WTC11 (cell line): ENCODE measurements at regions not wholly inside any gene's neighbourhood (a gene's known extent, or its start where the extent isn't known, plus 50 kb on each side); places are given as distances from the start of the nearest gene placed in this dataset.
"Not testable (repeated sequence)": the region's sequence is repeated elsewhere in the genome, so short reads cannot be mapped to it uniquely, and the experiment has no call there.

Source experiments
- ATAC-seq: fragments of 200-7000 bp; cut with Tn5 transposase; 2 replicates; pipeline ENCODE4 v1.10.0; 2021; ENCODE audit warnings: mild to moderate bottlenecking, moderate library complexity
- CTCF ChIA-PET: fragments of 300-600 bp; sonication (Branson Sonifier 250); formaldehyde crosslinking; loops from one replicate; lab custom pipeline; 2021; ENCODE audit warnings: antibody characterized with exemption; lab: Charles Lee
- POLR2A ChIA-PET: fragments of 350-600 bp; sonication (Branson Sonifier 250); formaldehyde crosslinking; loops from one replicate; lab custom pipeline; 2021; ENCODE audit warnings: antibody characterized with exemption; lab: Charles Lee
- DNase-seq: peaks from one replicate; pipeline ENCODE4 v3.0.0; 2021; ENCODE audit warnings: low spot score
- H3K27ac Mint-ChIP-seq: 2 replicates; pipeline ENCODE4 v1.8.0; 2021; ENCODE audit warnings: mixed read lengths
- H3K27me3 Mint-ChIP-seq: 2 replicates; pipeline ENCODE4 v1.8.0; 2021; ENCODE audit warnings: low read depth, mild to moderate bottlenecking, moderate library complexity, mixed read lengths
- H3K36me3 Mint-ChIP-seq: 2 replicates; pipeline ENCODE4 v1.8.0; 2021; ENCODE audit warnings: mixed read lengths
- H3K4me1 Mint-ChIP-seq: 2 replicates; pipeline ENCODE4 v1.8.0; 2022; ENCODE audit warnings: mixed read lengths
- H3K4me3 Mint-ChIP-seq: 2 replicates; pipeline ENCODE4 v1.8.0; 2021; ENCODE audit warnings: mild to moderate bottlenecking, moderate library complexity, mixed read lengths
- H3K9me3 Mint-ChIP-seq: 2 replicates; pipeline ENCODE4 v1.8.0; 2021; ENCODE audit warnings: mixed read lengths

- CTCF ChIA-PET, H3K36me3 Mint-ChIP-seq, H3K27me3 Mint-ChIP-seq, ATAC-seq, H3K27ac Mint-ChIP-seq, DNase-seq, H3K4me3 Mint-ChIP-seq, H3K9me3 Mint-ChIP-seq, H3K4me1 Mint-ChIP-seq, POLR2A ChIA-PET: not testable (repeated sequence)
These were observed 118.3 kb downstream of the LRRC37A3 start for GRCh38 chr17:64800987-64801386.

- H3K9me3 Mint-ChIP-seq, H3K27me3 Mint-ChIP-seq, H3K36me3 Mint-ChIP-seq, CTCF ChIA-PET, POLR2A ChIA-PET, H3K4me1 Mint-ChIP-seq, H3K4me3 Mint-ChIP-seq, DNase-seq, H3K27ac Mint-ChIP-seq: not testable (repeated sequence)
- peak; percentile 65 for ATAC-seq
These were observed 118.8 kb downstream of the LRRC37A3 start for GRCh38 chr17:64800361-64800895.

GRCh38 chr17:64799543-64800188 is 119.6 kb downstream of the LRRC37A3 start:
- CTCF ChIA-PET, DNase-seq, H3K4me1 Mint-ChIP-seq, ATAC-seq, H3K27ac Mint-ChIP-seq, H3K27me3 Mint-ChIP-seq, H3K36me3 Mint-ChIP-seq, H3K4me3 Mint-ChIP-seq, POLR2A ChIA-PET, H3K9me3 Mint-ChIP-seq: not testable (repeated sequence)

GRCh38 chr17:64798961-64799360 is 120.3 kb downstream of the LRRC37A3 start:
- H3K27ac Mint-ChIP-seq, POLR2A ChIA-PET, H3K9me3 Mint-ChIP-seq, H3K4me3 Mint-ChIP-seq, CTCF ChIA-PET, H3K4me1 Mint-ChIP-seq, H3K27me3 Mint-ChIP-seq, H3K36me3 Mint-ChIP-seq, DNase-seq, ATAC-seq: not testable (repeated sequence)

GRCh38 chr17:64798489-64798790 is 120.8 kb downstream of the LRRC37A3 start:
- H3K4me3 Mint-ChIP-seq, H3K27ac Mint-ChIP-seq, CTCF ChIA-PET, H3K9me3 Mint-ChIP-seq, H3K27me3 Mint-ChIP-seq, POLR2A ChIA-PET, H3K36me3 Mint-ChIP-seq, H3K4me1 Mint-ChIP-seq, ATAC-seq, DNase-seq: not testable (repeated sequence)

- H3K4me1 Mint-ChIP-seq, H3K27ac Mint-ChIP-seq, H3K27me3 Mint-ChIP-seq, H3K9me3 Mint-ChIP-seq, CTCF ChIA-PET, H3K36me3 Mint-ChIP-seq, POLR2A ChIA-PET, H3K4me3 Mint-ChIP-seq: not testable (repeated sequence)
- peak; percentile 53 for DNase-seq
- ATAC-seq = peak; percentile 78
These were observed 121.4 kb downstream of the LRRC37A3 start for GRCh38 chr17:64797746-64798488.

GRCh38 chr17:64795342-64795741 is 123.9 kb downstream of the LRRC37A3 start:
- H3K4me3 Mint-ChIP-seq, H3K36me3 Mint-ChIP-seq, H3K9me3 Mint-ChIP-seq, CTCF ChIA-PET, POLR2A ChIA-PET, H3K27me3 Mint-ChIP-seq, ATAC-seq, DNase-seq, H3K4me1 Mint-ChIP-seq, H3K27ac Mint-ChIP-seq: not testable (repeated sequence)

GRCh38 chr17:64794548-64795274 is 124.6 kb downstream of the LRRC37A3 start:
- ATAC-seq, H3K27ac Mint-ChIP-seq, CTCF ChIA-PET: not testable (repeated sequence)

GRCh38 chr17:64794113-64794512 is 125.2 kb downstream of the LRRC37A3 start:
- ATAC-seq, H3K27me3 Mint-ChIP-seq, DNase-seq, H3K4me3 Mint-ChIP-seq, CTCF ChIA-PET, H3K27ac Mint-ChIP-seq, H3K4me1 Mint-ChIP-seq, POLR2A ChIA-PET, H3K9me3 Mint-ChIP-seq, H3K36me3 Mint-ChIP-seq: not testable (repeated sequence)

More at GRCh38 chr17:64794548-64795274, 124.6 kb downstream of the LRRC37A3 start:
- H3K27me3 Mint-ChIP-seq, POLR2A ChIA-PET, H3K9me3 Mint-ChIP-seq, H3K4me3 Mint-ChIP-seq, H3K4me1 Mint-ChIP-seq, DNase-seq, H3K36me3 Mint-ChIP-seq: not testable (repeated sequence)

GRCh38 chr17:64792793-64793575 is 126.3 kb downstream of the LRRC37A3 start:
- H3K4me3 Mint-ChIP-seq, POLR2A ChIA-PET, H3K36me3 Mint-ChIP-seq, H3K9me3 Mint-ChIP-seq, H3K4me1 Mint-ChIP-seq, DNase-seq, H3K27me3 Mint-ChIP-seq, H3K27ac Mint-ChIP-seq, ATAC-seq: not testable (repeated sequence)
- CTCF ChIA-PET = interaction anchor here (0.6 kb wide), 1 partner anchor 1220 kb away, joined by 5 read pairs; no protein-coding TSS in a partner anchor

GRCh38 chr17:64792276-64792675 is 127.0 kb downstream of the LRRC37A3 start:
- POLR2A ChIA-PET, H3K9me3 Mint-ChIP-seq, ATAC-seq, DNase-seq, H3K27me3 Mint-ChIP-seq, H3K27ac Mint-ChIP-seq, H3K4me1 Mint-ChIP-seq, H3K4me3 Mint-ChIP-seq, CTCF ChIA-PET, H3K36me3 Mint-ChIP-seq: not testable (repeated sequence)
